Stomach (tissue), 4 donors: ENCODE measurements at regions not wholly inside any gene's neighbourhood (a gene's known extent, or its start where the extent isn't known, plus 50 kb on each side); places are given as distances from the start of the nearest gene placed in this dataset.

Source experiments
- POLR2AphosphoS5 ChIP-seq, 3 donors: sonication (generic); formaldehyde crosslinking; IDR thresholded peaks; one replicate each; pipeline ENCODE4 v1.6.1; 2016; ENCODE audit warnings: antibody characterized with exemption in 3 of 3
- TF ChIP-seq, protein P1 (sequence below), 7 experiments: fragments of 450-650 bp in 4 of 7; fragments of 200-600 bp in 3 of 7; sonication (generic) in 3 of 7; IDR thresholded peaks; one replicate each; pipeline ENCODE4 v1.5.1; 2016 to 2019; ENCODE audit warnings: antibody characterized with exemption in 7 of 7, control low read depth in 2 of 7, mild to moderate bottlenecking in 1 of 7

DNA sequence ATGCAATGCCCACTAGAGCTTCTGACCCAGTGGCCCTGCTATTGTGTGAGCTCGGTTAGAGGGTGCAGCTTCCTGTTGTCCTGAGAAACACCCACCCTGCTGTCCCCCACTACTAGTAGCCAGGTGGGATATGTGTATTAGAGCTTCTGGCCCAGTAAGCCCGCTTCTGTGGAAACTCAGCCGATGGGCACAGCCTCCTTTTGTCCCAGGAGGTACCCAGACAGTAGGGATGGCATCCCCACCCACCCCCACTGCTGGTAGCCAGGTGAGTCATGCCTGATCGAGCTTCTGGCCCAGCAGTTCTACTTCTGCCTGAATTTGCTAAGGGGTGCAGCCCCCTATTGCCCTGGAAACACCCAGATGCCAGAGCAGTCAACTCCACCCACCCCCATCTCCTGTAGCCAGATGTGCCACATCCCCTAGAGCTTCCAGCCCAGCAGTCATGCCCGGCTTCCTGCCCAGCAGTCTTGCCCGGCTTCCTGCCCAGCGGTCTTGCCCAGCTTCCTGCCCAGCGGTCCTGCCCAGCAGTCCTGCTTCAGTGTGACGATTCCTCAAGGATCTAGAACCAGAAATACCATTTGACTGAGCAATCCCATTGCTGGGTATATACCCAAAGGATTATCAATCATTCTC lies 162.7 kb upstream of the KLF8 start:
- TF ChIP-seq, protein P1, sequence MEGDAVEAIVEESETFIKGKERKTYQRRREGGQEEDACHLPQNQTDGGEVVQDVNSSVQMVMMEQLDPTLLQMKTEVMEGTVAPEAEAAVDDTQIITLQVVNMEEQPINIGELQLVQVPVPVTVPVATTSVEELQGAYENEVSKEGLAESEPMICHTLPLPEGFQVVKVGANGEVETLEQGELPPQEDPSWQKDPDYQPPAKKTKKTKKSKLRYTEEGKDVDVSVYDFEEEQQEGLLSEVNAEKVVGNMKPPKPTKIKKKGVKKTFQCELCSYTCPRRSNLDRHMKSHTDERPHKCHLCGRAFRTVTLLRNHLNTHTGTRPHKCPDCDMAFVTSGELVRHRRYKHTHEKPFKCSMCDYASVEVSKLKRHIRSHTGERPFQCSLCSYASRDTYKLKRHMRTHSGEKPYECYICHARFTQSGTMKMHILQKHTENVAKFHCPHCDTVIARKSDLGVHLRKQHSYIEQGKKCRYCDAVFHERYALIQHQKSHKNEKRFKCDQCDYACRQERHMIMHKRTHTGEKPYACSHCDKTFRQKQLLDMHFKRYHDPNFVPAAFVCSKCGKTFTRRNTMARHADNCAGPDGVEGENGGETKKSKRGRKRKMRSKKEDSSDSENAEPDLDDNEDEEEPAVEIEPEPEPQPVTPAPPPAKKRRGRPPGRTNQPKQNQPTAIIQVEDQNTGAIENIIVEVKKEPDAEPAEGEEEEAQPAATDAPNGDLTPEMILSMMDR (IDR thresholded peaks at IDR 0.05), result no peak
- no peak for TF ChIP-seq POLR2AphosphoS5 (IDR thresholded peaks at IDR 0.05)
